Stimulated activated CD4-positive, alpha-beta T cell treated with anti-CD3 and anti-CD28 coated beads, Interleukin-2, amount 100 ng/mL, for 4 hours (primary cell): ENCODE measurements at regions not wholly inside any gene's neighbourhood (a gene's known extent, or its start where the extent isn't known, plus 50 kb on each side); places are given as distances from the start of the nearest gene placed in this dataset.

Experiments used
- DNase-seq: peaks from one replicate; pipeline ENCODE4 v3.0.0-alpha.2; 2020; ENCODE audit warnings: low read depth

DNA sequence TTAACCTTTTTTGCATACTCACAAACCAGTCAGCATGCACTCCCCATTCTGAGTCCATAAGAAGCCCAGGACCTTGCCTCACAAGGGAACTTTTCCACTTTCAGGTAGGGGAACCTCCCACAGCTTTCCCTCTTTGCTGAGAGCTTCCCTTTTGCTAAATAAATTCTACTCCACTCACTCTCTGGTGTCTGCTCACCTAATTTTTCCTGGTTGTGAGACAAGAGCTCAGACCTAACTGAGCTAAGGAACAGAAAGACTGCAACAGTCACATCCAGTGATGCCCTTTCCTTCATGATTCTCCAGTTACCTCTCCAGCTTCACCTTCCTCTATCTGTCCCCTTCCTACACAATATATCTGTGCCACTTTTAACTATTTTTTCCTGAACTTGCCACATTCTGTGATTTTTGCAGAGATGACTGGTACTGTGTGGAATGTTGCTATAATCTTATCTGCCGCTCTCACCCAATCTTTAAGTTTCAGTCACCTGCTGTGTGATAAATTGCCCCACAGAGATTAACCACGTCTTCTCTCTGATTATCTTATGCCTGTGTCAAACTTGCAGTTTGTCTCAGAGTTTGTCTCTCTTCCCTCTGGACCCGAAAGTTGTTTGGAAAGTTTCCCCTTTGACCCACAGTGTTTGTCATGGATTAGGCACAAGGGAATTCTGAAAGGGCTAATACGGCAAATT is 737.1 kb upstream of the FLRT2 start:
- DNase-seq, result no peak

DNA sequence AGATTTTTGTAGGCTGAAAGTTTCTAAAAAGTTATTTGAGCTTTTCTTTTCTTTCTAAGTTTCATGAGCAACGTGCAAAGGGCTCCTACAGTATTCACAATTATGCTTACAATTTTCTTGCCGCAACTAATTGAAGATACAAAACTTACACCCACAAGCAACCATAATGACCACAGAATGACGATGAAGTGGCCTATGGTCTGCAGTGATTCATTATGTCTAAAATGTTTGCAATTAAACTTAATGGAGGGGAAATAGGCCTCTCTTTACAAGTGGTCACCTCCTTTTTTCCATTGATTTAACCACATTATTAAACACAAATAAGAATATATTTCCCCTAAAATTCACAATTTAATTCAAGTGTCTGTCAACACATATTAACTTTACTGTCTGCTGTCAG is 732.6 kb upstream of the FLRT2 start:
- DNase-seq, result no peak

DNA sequence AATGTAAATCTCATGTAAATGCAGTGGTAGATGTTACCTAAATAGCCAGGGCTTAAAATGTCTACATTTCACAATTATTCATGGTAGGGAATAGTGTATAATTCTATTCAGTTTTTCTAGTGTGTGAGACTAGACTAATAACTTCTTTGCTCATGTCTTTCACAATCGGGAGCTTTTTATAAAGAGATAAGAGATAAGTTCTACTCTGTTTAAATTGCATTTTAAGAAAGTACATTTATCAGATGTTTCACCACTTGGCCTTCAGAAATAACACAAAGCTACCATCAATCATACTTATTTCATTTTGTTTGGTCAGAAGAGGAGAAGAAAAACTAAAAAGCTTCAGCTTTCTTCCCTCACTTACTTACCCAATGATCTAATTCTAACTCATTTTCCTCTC is 725.5 kb upstream of the FLRT2 start:
- no peak for DNase-seq

DNA sequence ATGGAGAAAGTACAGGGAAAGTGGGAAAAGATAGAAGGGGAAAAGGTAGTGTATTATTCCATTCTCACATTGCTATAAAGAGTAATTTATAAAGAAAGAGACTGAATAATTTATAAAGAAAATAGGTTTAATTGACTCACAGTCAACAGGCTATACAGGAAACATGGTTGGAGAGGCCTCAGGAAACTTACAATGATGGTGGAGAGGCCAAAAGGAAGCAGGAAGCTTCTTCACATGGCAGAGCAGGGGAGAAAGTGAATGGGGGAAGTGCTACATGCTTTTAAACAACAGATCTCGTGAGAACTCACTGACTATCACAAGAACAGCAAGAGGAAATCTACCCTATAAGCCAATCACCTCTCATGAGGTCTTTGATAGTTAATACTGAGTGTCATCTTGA is 725.0 kb upstream of the FLRT2 start:
- DNase-seq, result no peak

DNA sequence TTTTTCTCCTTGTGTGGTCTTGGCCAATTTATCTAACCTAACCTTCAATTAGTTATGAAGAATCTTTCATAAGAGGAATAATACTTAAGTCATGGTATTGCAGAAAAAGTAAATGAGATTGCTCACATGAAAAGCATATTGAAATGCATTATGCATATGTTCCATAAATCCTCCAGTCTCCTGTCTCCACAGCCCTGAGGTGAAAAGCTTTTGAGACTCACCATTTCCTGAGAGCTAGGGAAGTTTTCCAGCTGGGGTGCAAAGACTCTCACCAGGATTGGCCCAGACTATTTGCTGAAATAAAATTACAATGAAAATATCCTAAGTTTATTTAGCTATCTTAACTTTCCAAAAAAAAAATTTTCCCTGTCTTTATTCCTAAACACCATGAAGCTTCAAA is 723.8 kb upstream of the FLRT2 start:
- DNase-seq, result no peak

DNA sequence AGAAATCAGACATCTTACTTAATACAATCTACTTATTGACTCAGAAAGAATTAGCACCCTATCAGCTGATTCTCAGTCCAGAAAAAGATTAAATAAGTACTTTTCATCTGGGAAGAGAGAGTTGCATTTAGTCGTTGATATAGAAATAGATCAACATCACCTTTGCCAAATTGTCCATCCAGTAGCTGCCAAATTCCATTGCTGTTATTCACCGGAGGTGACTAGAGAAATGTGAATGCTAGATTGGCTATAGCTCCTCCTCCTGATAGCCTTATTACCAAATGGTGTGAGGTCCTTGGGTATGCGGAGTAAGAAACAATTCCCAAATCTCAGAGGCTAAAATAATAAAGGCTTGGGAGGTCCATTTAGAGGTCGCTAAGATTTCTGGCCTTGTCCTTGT is 723.3 kb upstream of the FLRT2 start:
- no peak for DNase-seq

DNA sequence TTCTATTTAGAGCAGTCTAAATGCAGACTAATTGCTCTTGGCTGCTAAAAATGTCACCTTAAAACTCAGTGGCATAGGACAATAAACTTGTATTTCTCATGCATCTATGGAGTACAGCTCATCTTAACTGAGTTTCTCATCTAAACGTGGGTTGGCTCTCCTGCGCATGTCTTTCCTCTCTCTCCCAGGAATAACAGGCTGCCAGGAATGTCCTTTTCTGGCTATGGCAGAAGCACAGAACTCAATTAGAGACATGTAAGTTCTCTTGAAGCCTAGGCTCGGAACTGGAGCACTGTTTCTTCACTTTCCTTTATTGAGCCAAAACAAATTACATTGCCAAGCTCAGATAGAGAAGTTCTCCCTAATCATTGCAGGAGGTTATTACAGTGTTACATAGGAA is 722.3 kb upstream of the FLRT2 start:
- DNase-seq, result no peak

DNA sequence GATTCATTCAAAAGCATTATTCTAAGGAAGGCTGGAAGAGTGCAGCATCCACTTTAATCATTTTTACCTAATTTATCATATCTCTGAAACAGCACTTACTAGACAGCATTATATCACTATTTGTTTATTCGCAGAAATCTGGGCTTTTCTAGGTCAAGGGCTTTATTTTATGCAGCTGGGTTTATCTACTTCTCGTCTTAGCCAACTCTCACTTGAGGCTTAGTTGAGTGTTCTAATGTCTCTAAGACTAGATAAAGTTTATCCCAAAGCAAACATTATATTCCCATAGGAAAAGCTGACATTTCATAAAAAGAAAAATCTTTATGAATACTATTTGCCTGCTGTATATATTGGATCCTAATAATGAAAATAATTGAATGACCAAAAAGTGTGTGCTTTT is 720.8 kb upstream of the FLRT2 start:
- DNase-seq, result no peak

DNA sequence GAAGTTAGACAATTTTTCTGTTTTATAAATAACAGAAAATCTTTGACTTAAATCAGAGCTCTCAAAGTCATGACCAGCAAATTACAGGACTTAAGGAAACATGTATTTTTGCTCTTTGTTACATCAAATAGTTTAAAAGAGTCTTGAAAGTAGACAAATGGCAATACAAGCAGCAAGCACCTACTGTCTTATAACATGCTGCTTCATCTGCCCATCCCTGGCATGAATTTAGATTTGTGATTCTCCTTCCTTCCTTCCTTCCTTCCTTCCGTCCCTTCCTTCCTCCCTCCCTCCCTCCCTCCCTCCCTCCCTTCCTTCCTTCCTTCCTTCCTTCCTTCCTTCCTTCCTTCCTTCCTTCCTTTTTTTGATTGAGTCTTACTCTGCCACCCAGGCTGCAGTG is 715.6 kb upstream of the FLRT2 start:
- DNase-seq, result no peak

DNA sequence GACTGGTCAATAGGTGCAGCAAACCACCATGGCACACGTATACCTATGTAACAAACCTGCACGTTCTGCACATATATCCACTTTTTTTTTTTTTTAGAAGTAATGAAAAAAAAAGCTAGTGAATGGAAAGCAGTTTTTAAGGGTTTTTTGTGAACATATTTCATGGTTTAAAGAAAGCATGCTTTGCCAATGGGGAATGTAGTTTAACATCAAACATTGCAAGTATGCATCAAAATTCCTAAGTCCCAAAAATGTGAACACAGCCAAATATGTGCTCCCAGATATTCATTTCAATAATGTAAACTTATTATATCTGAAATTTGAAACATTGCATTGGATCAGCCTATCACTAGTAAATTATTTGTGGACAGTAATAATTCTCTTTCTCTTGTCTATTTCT is 710.4 kb upstream of the FLRT2 start:
- no peak for DNase-seq

DNA sequence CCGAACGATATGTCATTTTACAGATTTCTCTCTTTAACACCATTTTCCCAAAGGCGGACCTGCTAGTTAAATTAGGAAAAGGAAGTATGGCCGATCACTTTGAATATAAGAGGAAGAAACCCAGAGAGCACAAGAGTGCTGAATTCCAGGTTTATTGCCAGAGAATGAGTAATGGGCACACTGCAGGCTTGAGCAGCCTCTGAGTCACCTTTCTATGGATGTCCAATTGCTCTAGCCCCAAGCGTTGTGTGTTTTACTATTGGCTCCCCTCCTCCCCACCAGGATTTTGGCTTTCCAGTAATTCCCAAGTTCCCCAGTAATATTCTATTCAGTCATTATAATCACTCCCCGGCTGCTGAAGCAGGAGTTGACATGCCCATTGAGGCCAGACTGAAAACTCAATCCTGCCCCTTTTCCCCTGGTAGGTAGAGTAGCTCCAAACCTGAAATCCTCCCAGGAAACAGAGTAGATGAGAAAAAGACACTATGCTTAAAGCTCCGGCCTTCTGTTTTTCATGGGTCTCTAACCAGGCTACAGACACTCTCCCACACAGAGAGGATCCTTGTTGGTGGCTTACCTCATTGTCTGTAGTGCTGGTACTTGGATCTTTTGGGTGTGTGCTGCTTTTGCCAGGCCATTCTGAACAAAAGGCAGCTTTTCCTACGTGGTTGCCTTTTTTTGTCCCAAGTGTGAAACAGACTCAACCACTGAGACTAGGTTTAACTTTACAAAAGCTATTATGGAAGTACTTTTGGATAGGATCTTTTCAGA is 704.3 kb upstream of the FLRT2 start:
- no peak for DNase-seq

DNA sequence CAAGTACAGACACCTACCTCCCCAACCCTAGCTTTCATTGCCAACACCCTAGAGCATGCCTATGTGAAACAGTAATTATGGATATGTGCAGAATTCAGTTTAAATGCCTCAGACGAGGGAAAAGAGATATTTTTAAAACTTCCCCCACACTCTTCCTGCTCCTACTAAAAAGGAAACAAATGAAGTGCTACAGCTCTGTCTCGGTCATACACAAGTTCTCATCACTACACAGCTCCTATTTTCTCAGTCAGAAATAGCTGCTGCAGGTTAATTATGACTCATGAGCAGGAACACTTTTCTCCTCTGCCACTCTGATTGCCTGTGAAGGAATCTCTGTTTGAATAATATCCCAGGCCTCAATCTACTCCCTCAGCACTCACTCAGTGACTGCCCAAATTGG is 703.6 kb upstream of the FLRT2 start:
- no peak for DNase-seq

DNA sequence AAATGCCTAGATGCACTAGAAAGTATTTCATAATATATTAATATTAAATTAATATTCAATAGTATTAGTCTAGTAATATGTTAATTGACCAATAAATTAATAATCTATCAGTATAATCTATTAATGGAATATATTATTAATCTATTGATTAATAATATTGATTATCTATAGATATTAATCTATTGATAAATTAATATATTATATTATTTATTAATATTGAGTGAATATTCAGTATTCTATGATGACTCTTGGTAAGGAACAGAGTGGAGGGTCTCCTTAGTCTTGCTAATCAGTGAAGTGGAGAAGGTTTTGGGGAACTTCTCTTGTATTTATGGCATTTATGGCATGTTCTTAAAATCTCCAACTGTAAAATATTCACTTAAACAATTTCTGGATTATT is 679.3 kb upstream of the FLRT2 start:
- no peak for DNase-seq

DNA sequence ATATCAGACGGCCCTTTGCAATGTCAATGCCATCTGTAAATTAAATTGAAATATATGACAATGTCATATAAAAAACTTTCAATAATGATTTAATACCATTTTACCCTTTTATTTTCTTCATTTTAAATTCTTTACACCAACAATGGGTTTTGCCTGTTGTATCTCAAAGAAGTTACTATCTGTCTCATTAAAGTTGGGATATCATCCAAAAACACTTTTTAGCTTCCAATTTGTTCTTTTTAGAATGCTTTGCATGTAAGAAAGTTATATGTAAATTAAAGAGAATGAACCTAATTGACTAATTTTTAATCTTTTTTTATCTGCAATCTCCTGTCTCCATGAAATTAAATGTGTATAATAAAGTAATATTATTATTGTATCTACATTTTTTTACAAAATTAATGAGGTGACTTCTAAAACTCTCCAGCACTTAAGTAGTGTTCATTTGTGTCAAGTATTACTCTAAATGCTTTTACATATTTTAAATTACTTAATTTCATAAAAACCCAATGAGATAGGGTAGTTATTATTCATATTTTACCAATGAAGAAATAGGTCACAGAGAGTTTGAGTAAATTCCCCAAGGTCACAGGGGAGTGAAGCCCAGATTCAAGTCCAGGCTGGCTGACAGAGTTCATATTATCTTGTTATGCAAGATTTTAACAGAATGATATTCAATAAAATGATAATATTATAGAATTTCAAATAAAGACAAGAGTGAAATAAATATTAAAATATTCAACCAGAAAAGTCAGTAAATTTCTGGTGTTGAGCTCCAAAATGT is 673.0 kb upstream of the FLRT2 start:
- DNase-seq, result no peak

DNA sequence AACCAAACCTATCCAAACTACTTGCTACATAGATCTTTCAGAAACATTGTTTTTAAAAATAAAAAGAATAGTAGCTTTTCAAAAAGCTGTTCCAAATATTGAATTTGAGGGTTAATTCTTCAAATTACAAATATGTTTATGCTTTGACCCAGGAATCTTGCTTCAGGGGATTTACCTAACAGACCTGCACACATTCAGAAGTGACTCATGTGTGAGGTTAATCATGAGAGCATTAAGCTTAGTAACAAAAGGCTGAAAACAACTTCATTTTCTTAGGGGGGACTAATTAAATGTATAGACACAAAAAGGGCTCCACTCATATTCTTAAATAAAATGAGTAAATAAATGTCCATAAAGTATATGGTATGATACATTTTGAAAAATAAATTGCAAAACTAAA is 672.4 kb upstream of the FLRT2 start:
- DNase-seq, result no peak

DNA sequence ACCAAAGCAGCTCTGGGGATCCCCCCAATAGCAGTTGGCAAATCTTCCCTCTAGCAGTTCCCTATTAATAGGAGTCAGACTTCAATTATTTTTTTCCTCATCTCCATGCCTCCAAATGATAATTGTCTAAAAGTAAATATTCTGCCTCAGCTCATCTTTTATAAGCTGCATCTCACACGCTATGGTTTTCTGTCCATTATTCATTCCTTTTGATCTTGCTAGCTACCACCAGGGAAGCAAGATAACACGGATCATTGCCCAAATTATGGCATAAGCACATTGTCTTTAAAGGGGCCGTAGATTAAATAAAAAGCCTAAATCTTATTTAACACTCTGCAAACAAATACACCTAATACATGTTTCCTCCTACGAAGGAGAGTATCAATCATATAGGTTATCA is 670.8 kb upstream of the FLRT2 start:
- DNase-seq, result no peak

DNA sequence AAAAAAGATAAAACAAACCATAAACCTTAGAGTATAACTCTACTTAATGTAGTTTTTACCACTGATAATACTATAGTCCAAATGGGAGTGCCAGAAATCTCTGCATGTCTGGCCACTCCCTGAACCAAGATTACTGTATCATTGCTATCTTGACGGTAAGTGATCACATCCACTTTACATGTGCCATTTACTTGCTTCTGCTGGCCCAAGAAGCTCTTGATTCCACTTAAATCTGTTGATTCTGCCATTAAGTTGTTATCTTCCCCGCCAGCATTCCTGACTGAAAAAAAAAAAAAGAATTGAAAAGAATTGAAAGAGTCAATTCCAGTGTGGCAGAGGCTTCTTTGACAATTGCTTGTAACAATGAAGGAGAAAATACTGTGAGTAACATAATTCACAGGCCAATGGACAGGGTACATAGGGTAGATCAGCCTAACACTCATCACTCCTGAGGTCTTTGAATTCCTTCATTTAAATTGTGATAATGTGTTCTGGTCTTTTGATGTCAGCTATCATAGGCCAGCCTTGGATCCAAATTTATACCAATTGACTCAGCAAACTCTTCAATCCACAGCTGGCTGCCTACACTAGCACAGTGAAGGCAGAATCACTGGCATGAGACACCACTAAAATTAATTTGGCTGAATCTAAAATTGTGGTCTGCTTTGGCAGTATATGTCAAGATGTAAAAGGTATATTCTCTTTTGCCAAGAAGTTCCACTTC is 665.2 kb upstream of the FLRT2 start:
- DNase-seq, result no peak

DNA sequence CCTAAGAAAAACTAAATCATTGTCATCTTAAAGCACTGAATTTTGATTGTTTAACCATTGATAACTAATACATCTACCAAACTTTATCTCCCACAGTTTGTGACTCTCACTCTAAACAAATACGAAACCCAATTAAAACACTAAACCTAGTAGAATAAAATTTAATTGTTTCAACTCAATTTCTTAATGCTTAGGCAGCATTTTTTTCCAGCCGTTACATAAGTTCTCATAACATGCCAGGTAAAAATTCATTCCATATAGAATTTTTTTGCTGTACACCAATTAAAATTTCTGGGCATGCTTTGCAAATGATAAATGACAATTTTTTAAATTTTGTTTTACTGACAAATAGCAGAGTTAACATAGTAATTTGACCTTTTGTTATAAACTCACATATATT is 658.2 kb upstream of the FLRT2 start:
- DNase-seq, result no peak

DNA sequence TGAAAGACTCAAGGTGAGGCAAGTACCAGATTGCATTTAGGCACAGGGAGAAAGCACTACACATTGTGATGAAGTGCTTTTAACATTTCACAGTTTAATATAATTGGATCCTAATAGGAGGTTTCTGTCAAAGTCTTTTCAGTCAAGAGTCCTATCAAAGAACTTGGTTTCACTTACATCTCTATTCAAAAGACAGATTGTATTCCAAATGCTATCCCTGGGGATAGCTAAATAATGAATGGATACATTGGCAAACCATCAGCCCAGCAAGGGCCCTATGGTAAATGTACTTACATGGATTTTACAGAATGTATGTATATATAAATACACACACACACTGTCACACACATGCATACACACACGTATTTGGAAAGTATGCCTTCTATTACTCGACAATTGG is 655.5 kb upstream of the FLRT2 start:
- no peak for DNase-seq

DNA sequence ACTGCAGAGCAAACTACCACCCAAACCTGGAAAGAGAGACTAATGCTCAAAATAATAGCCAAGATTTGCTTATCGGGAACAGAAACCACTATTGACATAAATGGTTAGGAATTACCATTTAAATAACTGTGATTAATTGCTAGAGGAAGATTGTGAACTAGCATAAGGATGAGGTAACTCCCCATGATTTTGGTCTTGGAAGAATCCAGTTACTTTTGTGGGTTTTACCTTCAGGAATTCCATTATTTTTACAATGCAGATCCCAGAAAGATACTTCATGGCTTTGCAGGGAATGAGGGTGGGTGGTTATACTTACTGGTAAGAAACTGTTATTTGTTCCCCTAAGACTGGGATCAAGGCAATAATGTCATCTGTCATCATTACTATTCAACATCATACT is 652.9 kb upstream of the FLRT2 start:
- DNase-seq, result no peak

DNA sequence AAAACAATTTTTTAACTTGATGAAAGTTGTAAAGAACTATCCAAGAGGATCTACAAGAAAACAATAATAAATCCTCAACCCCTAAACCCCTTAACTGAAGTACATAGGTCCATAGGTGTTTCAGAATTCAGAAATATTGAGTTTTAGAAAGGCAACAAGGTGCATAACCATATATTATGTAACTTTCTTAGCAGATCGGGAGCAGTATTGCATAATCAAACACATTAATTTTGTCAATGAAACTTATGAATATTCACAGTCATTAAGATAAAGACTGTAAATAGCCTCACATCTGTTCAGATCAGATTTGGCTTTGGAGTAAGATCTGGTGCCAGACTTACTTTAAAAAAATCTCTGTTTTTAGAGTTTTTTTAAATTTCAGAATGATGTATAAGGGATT is 647.1 kb upstream of the FLRT2 start:
- DNase-seq, result no peak

DNA sequence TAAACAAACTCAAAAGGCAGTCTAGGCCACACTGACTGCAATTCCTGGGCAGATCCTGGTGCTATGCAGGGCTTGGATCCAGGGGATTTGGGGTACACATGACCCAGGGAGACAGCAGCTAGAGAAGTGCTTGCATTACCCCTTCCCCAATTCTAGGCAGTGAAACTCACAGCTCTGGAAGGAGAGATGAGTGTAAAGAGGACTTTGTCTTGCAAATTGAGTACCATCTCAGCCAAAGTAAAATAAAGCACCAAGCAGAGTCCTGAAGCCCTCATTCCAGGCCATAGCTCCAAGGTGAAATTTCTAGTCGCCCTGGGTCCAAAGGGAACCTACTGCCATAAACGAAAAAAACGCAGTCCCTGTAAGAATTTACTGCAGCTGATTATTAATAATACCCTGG is 644.9 kb upstream of the FLRT2 start:
- no peak for DNase-seq

DNA sequence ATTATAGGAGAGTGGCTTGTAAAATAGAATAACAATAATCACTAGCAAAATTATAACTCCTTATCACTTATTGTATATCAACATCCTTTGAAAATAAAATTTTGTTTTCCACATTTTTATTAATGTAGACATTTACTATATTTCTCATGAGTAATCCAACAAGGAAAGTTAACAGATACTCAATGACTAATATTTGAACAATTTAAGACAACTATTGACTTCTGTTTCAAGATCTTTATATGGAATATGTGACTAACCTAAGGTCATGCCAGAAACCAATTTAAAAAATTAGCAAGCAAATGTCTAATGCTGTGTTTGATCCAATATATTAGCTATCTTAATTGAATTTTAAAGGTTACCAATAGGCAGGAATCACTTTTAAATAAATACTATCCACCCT is 638.5 kb upstream of the FLRT2 start:
- no peak for DNase-seq
